Stimulated activated CD4-positive, alpha-beta T cell treated with anti-CD3 and anti-CD28 coated beads, Interleukin-12 subunit alpha, Interleukin-12 subunit beta, amount 100 ng/mL, for 4 hours (primary cell): ENCODE measurements at regions not wholly inside any gene's neighbourhood (a gene's known extent, or its start where the extent isn't known, plus 50 kb on each side); places are given as distances from the start of the nearest gene placed in this dataset.
"Not testable (repeated sequence)": the region's sequence is repeated elsewhere in the genome, so short reads cannot be mapped to it uniquely, and the experiment has no call there.

Experiments
- DNase-seq: peaks from one replicate; pipeline ENCODE4 v3.0.0-alpha.2; 2020

DNA sequence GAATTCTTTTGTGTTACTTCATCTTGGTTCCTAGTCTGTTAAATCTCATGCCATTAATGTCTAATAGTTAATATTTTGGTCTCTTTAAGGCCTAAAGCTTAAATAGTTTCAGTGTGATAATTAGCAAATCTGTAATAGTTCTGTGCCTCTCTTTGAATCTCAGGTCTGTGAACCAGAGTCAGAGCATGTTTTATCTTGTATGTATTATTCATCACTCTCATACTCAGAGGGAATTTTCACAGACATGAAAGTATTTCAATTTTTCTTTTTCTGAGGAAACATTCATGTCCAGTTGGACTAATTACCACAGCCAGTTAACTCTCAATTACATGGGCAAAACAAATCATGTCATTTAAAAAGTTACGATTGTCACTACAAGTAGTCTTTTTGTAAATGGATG, 931.9 kb upstream of the SLC39A10 start:
- no peak for DNase-seq

DNA sequence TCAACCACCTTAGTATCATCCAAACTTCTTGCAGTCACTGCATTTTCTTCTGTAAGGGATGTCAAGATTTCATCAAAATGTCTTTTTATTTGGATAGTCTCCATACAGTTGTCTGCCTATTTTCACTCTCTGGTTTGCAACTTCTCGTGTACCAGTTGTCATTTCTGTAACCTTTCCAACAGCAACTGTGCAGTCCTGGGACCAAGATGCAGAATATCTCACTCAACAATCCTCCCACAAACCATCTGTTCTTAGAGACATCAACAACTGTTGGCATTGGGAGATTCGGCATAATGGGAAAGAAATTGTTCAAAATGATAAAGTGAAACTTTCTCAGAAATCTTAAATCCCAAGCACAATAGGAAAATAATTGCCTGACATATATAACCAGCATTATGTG, 933.6 kb upstream of the SLC39A10 start:
- no peak for DNase-seq

DNA sequence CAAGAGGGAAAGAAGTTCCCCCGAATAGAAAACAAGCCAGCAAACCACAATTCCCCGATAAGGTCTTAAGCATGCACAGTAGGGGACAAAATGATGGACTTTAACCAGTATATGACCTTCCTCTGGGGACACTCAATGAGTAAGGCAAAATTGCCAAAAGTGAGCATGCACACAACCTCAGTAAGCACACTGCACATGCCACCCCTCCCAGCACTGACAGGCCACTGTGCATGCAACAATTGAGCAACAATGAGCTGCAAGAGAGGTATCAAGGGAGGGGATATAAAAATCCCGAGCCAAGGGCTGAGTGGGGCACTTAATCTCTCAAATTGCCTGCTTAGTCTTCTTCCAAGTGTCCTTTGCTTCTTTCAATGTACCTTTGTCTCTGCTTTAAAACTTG, 935.8 kb upstream of the SLC39A10 start:
- no peak for DNase-seq

DNA sequence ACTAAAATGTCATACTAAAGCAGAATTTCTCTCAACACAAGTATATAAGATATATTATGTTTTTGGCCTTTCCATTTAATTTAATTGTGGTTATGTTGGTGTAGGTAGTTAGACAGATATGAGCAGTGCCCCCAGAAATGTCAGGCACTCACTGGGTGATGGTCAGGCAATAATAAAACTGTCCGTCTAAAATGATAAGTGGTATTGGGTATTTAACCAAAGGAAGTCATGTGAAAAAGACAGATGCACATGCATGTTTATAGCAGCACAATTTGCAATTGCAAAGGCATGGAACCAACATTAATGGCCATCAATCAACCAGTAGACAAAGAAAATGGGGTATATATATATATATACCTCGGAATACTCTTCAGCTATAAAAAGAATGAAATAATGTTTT, 936.6 kb upstream of the SLC39A10 start:
- no peak for DNase-seq

DNA sequence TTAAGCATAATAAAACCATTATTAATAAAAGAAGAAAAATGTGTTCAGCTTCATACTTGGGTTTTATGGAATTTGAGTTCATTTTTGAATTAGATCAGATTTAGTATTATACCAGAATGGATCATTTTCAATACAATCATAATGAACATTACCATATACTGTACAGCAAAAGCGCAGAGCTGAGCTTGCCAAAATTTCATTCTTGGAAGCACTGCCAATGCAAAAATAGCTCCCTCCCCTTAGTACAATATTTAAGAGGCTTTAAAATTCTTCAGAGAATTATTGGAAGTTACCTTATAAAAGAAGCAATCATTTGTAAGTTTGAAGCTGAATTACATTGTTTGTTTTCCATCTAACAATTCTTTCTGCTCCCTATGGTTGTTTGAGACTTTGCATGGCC, 938.1 kb upstream of the SLC39A10 start:
- DNase-seq, result no peak

GRCh38 chr2:194714541-194714940, 942.5 kb upstream of the SLC39A10 start:
- DNase-seq, result no peak

GRCh38 chr2:194709840-194710239, 947.2 kb upstream of the SLC39A10 start:
- no peak for DNase-seq

GRCh38 chr2:194706179-194706578, 950.8 kb upstream of the SLC39A10 start:
- DNase-seq, result no peak

DNA sequence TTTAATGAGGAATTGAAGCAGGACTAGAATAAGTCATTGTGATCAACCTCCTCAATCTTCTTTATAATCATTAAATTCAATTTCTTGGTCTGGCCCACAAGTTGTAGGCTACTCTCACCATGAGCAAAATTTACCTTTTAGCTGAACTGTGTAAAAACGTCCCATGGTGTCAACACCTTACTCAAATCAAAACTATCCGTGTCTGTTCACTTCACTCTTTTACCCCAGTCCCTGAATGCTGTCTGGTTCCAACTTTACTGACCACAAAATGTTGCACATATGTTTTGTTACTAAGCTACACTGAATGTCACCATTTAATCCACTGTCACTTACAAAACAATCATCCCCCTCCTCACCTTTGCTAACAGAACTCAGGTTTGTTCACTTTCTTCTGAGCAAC, 951.6 kb upstream of the SLC39A10 start:
- DNase-seq, result no peak

DNA sequence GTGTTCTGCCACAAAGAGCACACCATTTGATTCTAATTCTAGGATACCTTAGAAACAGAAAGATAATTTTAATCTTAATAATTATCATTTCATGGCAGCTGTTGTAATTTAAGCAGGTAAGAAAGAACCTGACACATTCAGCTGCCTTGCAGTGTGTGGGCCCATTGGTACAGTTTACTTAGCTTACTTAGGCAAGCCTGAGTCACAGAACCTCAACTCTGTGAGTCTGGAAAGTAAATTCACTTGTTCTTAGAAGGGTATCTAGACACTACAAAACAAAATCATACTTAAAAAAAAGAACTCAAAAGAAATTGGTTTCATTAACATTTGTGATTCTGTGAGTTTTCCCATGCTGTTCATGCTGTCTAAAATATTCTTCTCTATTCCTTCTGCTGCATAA, 956.3 kb upstream of the SLC39A10 start:
- DNase-seq, result no peak

DNA sequence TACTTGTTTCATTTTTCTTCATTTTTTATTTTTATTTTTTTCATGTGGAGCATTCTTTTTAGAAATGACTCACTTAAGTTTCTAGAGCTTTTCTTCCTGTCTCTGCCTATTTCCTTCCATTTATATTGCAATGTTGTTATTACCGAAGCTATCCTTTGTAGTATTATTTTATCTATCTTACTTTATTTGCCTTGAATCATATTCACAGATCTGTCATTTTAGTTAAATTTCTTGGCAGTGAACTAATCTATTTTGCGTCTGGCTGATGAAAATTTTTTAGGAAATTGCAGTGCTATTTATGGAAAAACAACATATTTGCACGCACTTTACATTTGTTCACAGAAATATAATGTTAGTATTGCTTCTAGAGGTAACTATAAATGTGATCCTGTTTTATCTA, 956.9 kb upstream of the SLC39A10 start:
- no peak for DNase-seq

DNA sequence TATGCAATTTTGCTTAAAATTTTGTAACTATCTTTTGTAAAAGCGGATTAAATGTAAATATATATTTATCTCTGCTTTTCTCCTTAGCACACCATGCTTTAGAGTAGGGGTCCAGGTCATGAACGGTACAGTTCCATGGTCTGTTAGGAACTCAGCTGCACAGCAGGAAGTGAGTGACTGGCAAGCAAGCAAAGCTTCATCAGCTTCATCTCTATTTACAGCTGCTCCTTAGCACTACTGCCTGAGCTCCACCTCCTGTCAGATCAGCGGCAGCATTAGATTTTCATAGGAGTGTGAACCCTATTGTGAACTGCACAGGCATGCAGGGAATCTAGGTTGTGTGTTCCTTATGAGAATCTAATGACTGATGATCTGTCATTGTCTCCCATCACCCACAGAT, 959.0 kb upstream of the SLC39A10 start:
- DNase-seq, result no peak

- DNase-seq, result no peak
Measured at GRCh38 chr2:194697439-194697838, 959.6 kb upstream of the SLC39A10 start.

DNA sequence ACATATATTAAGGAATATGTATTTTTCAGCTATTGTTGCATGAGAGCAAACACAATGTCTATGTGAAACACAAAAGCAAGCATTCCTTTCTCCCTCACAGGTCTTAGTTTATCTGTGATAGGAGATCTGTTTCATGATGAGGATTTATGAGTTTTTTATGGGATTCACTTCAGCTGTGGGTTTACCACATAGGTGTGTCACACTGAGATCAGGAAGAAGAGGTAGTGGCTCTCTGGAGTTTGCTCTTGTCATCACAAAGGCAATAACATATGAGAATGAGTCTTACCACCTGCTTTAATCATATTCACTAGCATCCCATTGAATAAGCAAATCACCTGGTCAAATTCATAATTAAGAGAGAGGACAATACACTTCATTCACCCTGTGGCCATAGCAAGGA, 960.3 kb upstream of the SLC39A10 start:
- no peak for DNase-seq

DNA sequence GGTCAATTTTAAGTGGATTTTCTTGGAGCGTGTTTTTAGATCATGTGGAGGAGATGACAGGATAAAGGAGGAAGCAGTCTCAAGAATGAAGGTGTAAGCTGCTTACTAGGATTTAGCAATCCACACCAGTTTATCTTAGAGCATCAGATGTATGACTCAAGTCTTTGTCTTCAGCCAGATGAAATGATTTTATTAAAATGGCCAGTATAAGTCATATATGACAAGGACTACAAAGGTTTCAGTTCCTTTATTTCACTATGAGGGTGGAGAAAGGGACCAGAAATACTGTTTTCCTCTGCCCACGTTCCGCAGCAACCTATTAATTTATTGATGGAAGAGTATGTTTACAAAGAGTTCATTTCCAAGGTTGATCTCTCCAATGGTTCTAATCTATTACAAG, 970.5 kb upstream of the SLC39A10 start:
- DNase-seq, result no peak

- no peak for DNase-seq
Measured at GRCh38 chr2:194674043-194674442, 983.0 kb upstream of the SLC39A10 start.

GRCh38 chr2:194672994-194673393, 984.0 kb upstream of the SLC39A10 start:
- no peak for DNase-seq

DNA sequence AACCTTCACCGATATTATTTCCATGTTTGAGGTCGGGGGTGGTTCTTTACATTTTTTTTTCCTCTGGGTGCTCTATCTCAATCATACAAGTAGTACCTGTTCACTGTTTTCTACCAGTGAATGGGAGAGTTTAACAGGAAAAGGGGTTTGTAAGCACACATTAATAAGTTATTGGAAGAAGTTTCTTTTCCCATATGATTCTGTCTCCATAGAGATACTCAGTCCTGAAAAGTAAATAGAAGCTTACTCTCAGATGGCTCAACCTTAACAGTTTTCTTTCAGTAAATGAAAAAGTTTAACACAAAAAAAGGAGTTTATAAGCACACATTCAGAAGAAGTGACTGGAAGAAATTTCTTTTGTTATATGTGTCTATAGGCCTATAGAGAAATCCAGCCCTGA, 995.6 kb upstream of the SLC39A10 start:
- DNase-seq, result no peak

DNA sequence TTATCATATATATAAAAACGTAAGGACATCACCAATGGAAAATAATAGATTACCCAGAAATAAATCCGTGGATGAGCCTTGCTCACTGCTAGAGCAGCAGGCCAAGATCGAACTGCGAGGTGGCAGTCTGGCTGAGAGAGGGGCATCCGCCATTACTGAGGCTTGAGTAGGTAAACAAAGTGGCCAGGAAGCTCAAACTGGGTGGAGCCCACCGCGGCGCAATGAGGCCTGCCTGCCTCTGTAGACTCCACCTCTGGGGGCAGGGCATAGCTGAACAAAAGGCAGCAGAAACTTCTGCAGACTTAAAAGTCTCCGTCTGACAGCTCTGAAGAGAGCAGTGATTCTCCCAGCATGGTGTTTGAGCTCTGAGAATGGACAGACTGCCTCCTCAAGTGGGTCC, 1018.0 kb upstream of the SLC39A10 start:
- not testable (repeated sequence) for DNase-seq

DNA sequence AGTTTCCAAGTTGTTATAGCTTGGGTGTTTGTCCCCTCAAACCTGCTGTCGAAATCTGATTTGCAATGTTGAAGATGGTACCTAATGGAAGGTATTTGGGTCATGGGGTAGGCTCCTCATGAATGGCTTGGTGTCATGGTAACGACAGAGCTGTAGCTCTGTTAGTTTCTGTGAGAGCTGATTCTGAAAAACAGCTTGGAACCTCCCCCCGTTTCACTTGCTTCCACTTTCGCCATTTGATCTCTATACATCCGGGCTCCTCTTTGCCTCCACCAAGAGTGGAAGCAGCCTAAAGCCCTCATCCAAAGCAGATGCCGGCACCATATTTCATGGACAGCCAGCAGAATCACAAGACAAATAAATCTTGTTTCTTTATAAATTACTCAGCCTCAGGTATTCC, 1035.1 kb upstream of the SLC39A10 start:
- no peak for DNase-seq

DNA sequence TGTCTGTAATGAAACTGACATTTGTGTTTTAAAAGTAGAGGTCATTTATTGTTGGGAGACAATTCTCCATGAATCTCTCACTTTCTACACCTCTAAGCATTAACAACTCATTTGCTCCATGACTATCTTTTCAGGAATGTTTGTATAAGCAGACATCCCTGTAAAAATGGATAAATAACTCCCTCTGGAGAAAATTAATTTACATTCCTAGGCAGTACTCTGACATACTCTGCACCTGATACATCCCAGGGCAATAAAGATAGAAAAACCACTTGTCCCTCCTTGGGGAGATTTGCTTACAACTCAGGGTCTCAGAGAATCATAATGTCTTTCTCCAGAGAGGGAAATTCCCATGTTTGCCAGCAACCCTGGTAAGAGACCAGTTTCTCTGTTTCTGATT, 1037.7 kb upstream of the SLC39A10 start:
- DNase-seq, result no peak

DNA sequence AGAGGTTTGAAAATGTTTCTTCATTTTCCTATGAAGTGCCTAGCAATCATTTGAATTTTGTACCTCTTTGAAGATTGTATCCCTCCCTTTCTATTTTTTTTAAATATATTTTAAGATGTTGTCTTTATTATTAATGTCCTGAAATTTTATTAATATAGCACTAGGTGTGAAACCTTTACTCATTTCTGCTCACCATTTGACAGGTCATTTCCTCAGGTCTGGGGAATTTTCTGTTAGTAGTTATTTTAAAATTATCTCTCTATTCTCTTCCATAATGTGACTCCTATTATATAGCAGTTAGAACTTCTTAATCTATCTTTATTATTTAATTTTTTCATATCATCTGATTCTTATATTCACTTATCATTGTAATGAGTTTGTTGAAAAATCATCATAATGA, 1038.6 kb upstream of the SLC39A10 start:
- DNase-seq, result no peak

GRCh38 chr2:194616334-194616733, 1040.7 kb upstream of the SLC39A10 start:
- no peak for DNase-seq

DNA sequence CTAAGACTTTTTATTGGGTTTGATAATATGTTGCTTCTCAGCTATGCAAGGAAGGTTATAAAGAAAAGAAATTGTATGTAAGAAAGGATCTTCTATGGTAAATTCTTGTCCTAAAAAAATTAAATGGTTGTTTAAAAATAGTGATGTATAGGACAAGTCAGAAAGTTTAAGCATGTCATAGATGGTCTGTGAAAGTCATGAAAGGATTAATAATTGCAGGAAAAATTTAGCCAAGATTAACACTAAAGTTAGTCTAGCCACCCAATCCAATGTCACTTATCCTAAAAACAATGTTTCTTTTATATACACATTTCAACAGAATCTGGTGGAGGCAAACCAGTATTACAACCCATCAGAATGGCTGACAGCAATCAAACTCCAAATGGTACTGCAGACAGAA, 1046.7 kb upstream of the SLC39A10 start:
- no peak for DNase-seq

DNA sequence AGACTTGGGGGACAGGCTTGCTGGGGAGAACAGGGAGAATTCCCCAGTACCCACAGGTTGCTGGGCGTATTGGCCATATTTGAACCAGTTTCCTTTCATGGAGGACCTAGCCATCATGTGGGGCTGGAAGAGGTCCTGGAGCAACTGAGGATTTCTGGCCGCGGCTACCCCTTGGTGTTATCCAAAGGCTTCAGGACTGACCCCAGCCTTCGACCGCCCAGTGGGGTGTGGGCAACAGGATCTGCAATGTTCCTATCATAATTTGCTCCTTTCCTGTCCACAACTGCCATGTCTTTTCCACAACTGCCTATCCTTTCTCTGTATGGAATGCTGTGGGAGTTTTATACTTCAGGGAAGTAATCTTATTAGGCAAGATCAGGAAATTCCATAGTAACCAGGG, 1053.6 kb upstream of the SLC39A10 start:
- DNase-seq, result no peak

- DNase-seq, result no peak
Measured at GRCh38 chr2:194602750-194603149, 1054.3 kb upstream of the SLC39A10 start.
